ENCODE measurements at regions not wholly inside any gene's neighbourhood (a gene's known extent, or its start where the extent isn't known, plus 50 kb on each side); places are given as distances from the start of the nearest gene placed in this dataset.

DNA sequence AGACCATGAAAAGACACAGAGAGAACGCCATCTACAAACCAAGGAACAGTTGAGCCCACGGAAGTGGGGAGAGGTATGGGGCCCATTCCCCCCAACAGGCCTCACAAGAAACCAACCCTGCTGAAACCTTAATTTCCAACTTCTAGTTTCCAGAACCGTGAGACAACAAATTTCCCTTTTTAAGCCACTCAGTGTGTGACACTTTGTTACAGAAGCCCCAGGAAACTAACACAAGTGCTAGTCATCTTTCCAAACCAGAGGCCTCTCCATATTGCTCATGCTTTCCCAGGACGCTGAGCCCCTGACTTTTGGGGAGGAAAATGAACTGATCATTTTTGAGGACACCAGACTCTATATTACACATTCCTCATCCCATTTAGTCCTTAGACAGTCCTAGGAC lies 186.8 kb downstream of the NUFIP1 start:
- TF ChIP-seq, protein P1, sequence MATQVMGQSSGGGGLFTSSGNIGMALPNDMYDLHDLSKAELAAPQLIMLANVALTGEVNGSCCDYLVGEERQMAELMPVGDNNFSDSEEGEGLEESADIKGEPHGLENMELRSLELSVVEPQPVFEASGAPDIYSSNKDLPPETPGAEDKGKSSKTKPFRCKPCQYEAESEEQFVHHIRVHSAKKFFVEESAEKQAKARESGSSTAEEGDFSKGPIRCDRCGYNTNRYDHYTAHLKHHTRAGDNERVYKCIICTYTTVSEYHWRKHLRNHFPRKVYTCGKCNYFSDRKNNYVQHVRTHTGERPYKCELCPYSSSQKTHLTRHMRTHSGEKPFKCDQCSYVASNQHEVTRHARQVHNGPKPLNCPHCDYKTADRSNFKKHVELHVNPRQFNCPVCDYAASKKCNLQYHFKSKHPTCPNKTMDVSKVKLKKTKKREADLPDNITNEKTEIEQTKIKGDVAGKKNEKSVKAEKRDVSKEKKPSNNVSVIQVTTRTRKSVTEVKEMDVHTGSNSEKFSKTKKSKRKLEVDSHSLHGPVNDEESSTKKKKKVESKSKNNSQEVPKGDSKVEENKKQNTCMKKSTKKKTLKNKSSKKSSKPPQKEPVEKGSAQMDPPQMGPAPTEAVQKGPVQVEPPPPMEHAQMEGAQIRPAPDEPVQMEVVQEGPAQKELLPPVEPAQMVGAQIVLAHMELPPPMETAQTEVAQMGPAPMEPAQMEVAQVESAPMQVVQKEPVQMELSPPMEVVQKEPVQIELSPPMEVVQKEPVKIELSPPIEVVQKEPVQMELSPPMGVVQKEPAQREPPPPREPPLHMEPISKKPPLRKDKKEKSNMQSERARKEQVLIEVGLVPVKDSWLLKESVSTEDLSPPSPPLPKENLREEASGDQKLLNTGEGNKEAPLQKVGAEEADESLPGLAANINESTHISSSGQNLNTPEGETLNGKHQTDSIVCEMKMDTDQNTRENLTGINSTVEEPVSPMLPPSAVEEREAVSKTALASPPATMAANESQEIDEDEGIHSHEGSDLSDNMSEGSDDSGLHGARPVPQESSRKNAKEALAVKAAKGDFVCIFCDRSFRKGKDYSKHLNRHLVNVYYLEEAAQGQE (IDR thresholded peaks at IDR 0.05; ENCODE audit: borderline replicate concordance): no peak
- TF ChIP-seq, protein P1 (CRISPR knock-in tag; IDR thresholded peaks at IDR 0.05; ENCODE audit: low read depth): no peak
- TF ChIP-seq JUND (IDR thresholded peaks at IDR 0.05; ENCODE audit: borderline replicate concordance, low read depth, low read length) (no peak), JUND (tag; IDR thresholded peaks at IDR 0.05; ENCODE audit: borderline replicate concordance, low read depth, low read length) (no peak), EP300 (IDR thresholded peaks at IDR 0.05; ENCODE audit: low read length) (no peak), CBX3 (IDR thresholded peaks at IDR 0.05; ENCODE audit: borderline replicate concordance in 1 of 2, low read length in 2 of 2) (no peak), FOSL1 (tag; conservative IDR thresholded peaks at IDR 0.05) (no peak), JUN (IDR thresholded peaks at IDR 0.05; ENCODE audit: borderline replicate concordance, low read depth, low read length) (no peak), JUN (CRISPR knock-in tag; IDR thresholded peaks at IDR 0.05; ENCODE audit: borderline replicate concordance) (no peak), ZNF253 (CRISPR knock-in tag; conservative IDR thresholded peaks at IDR 0.05) (no peak), RAD21 (CRISPR knock-in tag; conservative IDR thresholded peaks at IDR 0.05 in 1 of 2, IDR thresholded peaks at IDR 0.05 in 1 of 2) (no peak), GABPA (tag; conservative IDR thresholded peaks at IDR 0.05; ENCODE audit: low read depth) (no peak), SMARCB1 (IDR thresholded peaks at IDR 0.05; ENCODE audit: insufficient read length, low read depth) (no peak), MCM3 (IDR thresholded peaks at IDR 0.05) (no peak)
- TF ChIP-seq, protein P2, sequence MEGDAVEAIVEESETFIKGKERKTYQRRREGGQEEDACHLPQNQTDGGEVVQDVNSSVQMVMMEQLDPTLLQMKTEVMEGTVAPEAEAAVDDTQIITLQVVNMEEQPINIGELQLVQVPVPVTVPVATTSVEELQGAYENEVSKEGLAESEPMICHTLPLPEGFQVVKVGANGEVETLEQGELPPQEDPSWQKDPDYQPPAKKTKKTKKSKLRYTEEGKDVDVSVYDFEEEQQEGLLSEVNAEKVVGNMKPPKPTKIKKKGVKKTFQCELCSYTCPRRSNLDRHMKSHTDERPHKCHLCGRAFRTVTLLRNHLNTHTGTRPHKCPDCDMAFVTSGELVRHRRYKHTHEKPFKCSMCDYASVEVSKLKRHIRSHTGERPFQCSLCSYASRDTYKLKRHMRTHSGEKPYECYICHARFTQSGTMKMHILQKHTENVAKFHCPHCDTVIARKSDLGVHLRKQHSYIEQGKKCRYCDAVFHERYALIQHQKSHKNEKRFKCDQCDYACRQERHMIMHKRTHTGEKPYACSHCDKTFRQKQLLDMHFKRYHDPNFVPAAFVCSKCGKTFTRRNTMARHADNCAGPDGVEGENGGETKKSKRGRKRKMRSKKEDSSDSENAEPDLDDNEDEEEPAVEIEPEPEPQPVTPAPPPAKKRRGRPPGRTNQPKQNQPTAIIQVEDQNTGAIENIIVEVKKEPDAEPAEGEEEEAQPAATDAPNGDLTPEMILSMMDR (IDR thresholded peaks at IDR 0.05 in 2 of 3, conservative IDR thresholded peaks at IDR 0.05 in 1 of 3; ENCODE audit: insufficient read depth in 2 of 3, low read depth in 1 of 3, low read length in 3 of 3): no peak
- TF ChIP-seq, protein P3, sequence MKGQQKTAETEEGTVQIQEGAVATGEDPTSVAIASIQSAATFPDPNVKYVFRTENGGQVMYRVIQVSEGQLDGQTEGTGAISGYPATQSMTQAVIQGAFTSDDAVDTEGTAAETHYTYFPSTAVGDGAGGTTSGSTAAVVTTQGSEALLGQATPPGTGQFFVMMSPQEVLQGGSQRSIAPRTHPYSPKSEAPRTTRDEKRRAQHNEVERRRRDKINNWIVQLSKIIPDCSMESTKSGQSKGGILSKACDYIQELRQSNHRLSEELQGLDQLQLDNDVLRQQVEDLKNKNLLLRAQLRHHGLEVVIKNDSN (CRISPR knock-in tag; IDR thresholded peaks at IDR 0.05): no peak
